H1 (cell line): ENCODE measurements at regions not wholly inside any gene's neighbourhood (a gene's known extent, or its start where the extent isn't known, plus 50 kb on each side); places are given as distances from the start of the nearest gene placed in this dataset.

Source experiments
- CTCF ChIA-PET: fragments of 300-600 bp; sonication (Branson Sonifier 250); formaldehyde crosslinking; loops from one replicate; lab custom pipeline; 2021; ENCODE audit not compliant: partially characterized antibody; lab: Charles Lee
- POLR2A ChIA-PET: fragments of 300-600 bp; sonication (Branson Sonifier 250); formaldehyde crosslinking; loops from one replicate; lab custom pipeline; 2021; ENCODE audit warnings: inconsistent platforms; ENCODE audit not compliant: partially characterized antibody; lab: Charles Lee
- DNase-seq, 2 experiments: peaks; one replicate each; pipeline versions ENCODE4 v3.0.0 to v3.0.0-alpha.2; 2010 to 2022; ENCODE audit warnings: low spot score in 2 of 2, low read depth in 1 of 2, mixed read lengths in 1 of 2
- FAIRE-seq: peaks from 2 replicates; lab custom pipeline; 2011; peaks lifted over from hg19 to GRCh38; lab: Jason Lieb, UNC
- H2AFZ ChIP-seq: 2 replicates; pipeline ENCODE4 v1.8.1; 2012; ENCODE audit warnings: low read length, inconsistent platforms
- H2AK5ac ChIP-seq: 2 replicates; pipeline ENCODE4 v1.6.1; 2013; ENCODE audit warnings: low read depth, low read length
- H2BK120ac ChIP-seq: replicated peaks from 2 replicates; pipeline ENCODE3; 2013; ENCODE audit warnings: low read depth, low read length, inconsistent platforms
- H2BK12ac ChIP-seq: 2 replicates; pipeline ENCODE4 v1.6.1; 2013; ENCODE audit warnings: low read depth, low read length
- H2BK15ac ChIP-seq: 2 replicates; pipeline ENCODE4 v1.6.1; 2013; ENCODE audit warnings: low read length
- H2BK20ac ChIP-seq: 2 replicates; pipeline ENCODE4 v1.6.1; 2013; ENCODE audit warnings: low read length
- H2BK5ac ChIP-seq: 2 replicates; pipeline ENCODE4 v1.6.1; 2013; ENCODE audit warnings: low read depth, low read length
- H3K14ac ChIP-seq: 2 replicates; pipeline ENCODE4 v1.6.1; 2013; ENCODE audit warnings: inconsistent platforms; ENCODE audit not compliant: insufficient read length
- H3K18ac ChIP-seq: 2 replicates; pipeline ENCODE4 v1.6.1; 2013; ENCODE audit warnings: low read length; ENCODE audit errors: extremely low read depth
- H3K23ac ChIP-seq: 2 replicates; pipeline ENCODE4 v1.6.1; 2013; ENCODE audit warnings: inconsistent platforms; ENCODE audit not compliant: insufficient read length
- H3K23me2 ChIP-seq: 2 replicates; pipeline ENCODE4 v1.6.1; 2013; ENCODE audit warnings: low read depth, low read length
- H3K27ac ChIP-seq: 2 replicates; pipeline ENCODE4 v1.6.1; 2011; ENCODE audit warnings: low read depth, low read length, inconsistent platforms
- H3K27me3 ChIP-seq, 4 experiments: replicated peaks in 1 of 4; 1 replicate in 1 of 4; 2 replicates in 3 of 4; pipeline versions ENCODE4 v1.6.1 to v1.8.1; 2011 to 2013; ENCODE audit warnings: low read length in 3 of 4, mild to moderate bottlenecking in 3 of 4, inconsistent platforms in 2 of 4, mixed read lengths in 2 of 4, moderate library complexity in 1 of 4; ENCODE audit not compliant: control insufficient read depth in 3 of 4, insufficient read depth in 3 of 4; ENCODE audit errors: extremely low read depth in 1 of 4
- H3K36me3 ChIP-seq, 4 experiments: 2 replicates each; pipeline versions ENCODE4 v1.6.1 to v1.8.1; 2011 to 2013; ENCODE audit warnings: mild to moderate bottlenecking in 4 of 4, low read length in 3 of 4, moderate library complexity in 2 of 4, control low read depth in 1 of 4, inconsistent platforms in 1 of 4; ENCODE audit not compliant: insufficient read depth in 4 of 4, control insufficient read depth in 2 of 4
- H3K4ac ChIP-seq: replicated peaks from 2 replicates; pipeline ENCODE3; 2013; ENCODE audit warnings: low read length, low read depth, mixed read lengths, inconsistent platforms; ENCODE audit not compliant: insufficient read length
- H3K4me1 ChIP-seq, 4 experiments: replicated peaks in 1 of 4; 1 replicate in 1 of 4; 2 replicates in 3 of 4; pipeline versions ENCODE4 v1.6.1 to v1.8.1; 2011 to 2013; ENCODE audit warnings: low read length in 3 of 4, inconsistent platforms in 2 of 4, mixed read lengths in 1 of 4; ENCODE audit not compliant: insufficient read depth in 4 of 4, control insufficient read depth in 3 of 4
- H3K4me2 ChIP-seq, 2 experiments: 2 replicates each; pipeline versions ENCODE4 v1.6.1 to v1.8.1; 2011 to 2013; ENCODE audit warnings: low read depth in 2 of 2, low read length in 2 of 2, control low read depth in 1 of 2, inconsistent platforms in 1 of 2, mild to moderate bottlenecking in 1 of 2; ENCODE audit not compliant: insufficient read depth in 1 of 2
- H3K4me3 ChIP-seq, 4 experiments: fragments of 200-600, 300-600 bp in 1 of 4; sonication (generic), shearing (Covaris generic), sonication (Bioruptor Twin) in 1 of 4; 2 replicates each; pipeline versions ENCODE4 v1.5.1 to v1.8.1; 2011 to 2016; ENCODE audit warnings: low read length in 4 of 4, low read depth in 3 of 4, control low read depth in 2 of 4, inconsistent platforms in 2 of 4, mild to moderate bottlenecking in 2 of 4, mixed read lengths in 1 of 4, moderate library complexity in 1 of 4; ENCODE audit not compliant: insufficient read depth in 2 of 4; ENCODE audit errors: extremely low read depth in 1 of 4
- H3K56ac ChIP-seq: replicated peaks from 2 replicates; pipeline ENCODE3; 2013; ENCODE audit warnings: low read depth, mild to moderate bottlenecking, mixed read lengths, low read length, inconsistent platforms; ENCODE audit not compliant: insufficient read length
- H3K79me1 ChIP-seq: 2 replicates; pipeline ENCODE4 v1.6.1; 2013; ENCODE audit warnings: low read depth, low read length, control low read depth
- H3K79me2 ChIP-seq, 2 experiments: 2 replicates each; pipeline versions ENCODE4 v1.6.1 to v1.8.1; 2012 to 2013; ENCODE audit warnings: low read length in 2 of 2, mild to moderate bottlenecking in 2 of 2, inconsistent platforms in 1 of 2; ENCODE audit not compliant: insufficient read depth in 2 of 2, control insufficient read depth in 1 of 2
- H3K9ac ChIP-seq, 4 experiments: replicated peaks in 1 of 4; 1 replicate in 1 of 4; 2 replicates in 3 of 4; pipeline versions ENCODE4 v1.6.1 to v1.8.1; 2011 to 2013; ENCODE audit warnings: low read depth in 3 of 4, low read length in 3 of 4, control low read depth in 2 of 4, mild to moderate bottlenecking in 2 of 4, moderate library complexity in 2 of 4, inconsistent platforms in 1 of 4; ENCODE audit errors: extremely low read depth in 1 of 4
- H3K9me3 ChIP-seq, 2 experiments: 2 replicates each; pipeline versions ENCODE4 v1.6.1 to v1.8.1; 2012 to 2013; ENCODE audit warnings: mild to moderate bottlenecking in 2 of 2, moderate library complexity in 2 of 2, control low read depth in 1 of 2, inconsistent platforms in 1 of 2, low read depth in 1 of 2, low read length in 1 of 2, mixed read lengths in 1 of 2; ENCODE audit not compliant: insufficient read depth in 2 of 2
- H4K20me1 ChIP-seq, 2 experiments: replicated peaks in 1 of 2; 2 replicates each; pipeline versions ENCODE3 to v1.8.1; 2011 to 2013; ENCODE audit warnings: inconsistent platforms in 2 of 2, low read length in 2 of 2, mild to moderate bottlenecking in 1 of 2; ENCODE audit not compliant: insufficient read depth in 2 of 2, control insufficient read depth in 1 of 2
- H4K5ac ChIP-seq: 2 replicates; pipeline ENCODE4 v1.6.1; 2013; ENCODE audit warnings: low read length, low read depth, mixed read lengths, inconsistent platforms; ENCODE audit not compliant: insufficient read length
- H4K8ac ChIP-seq: 2 replicates; pipeline ENCODE4 v1.8.0; 2013; ENCODE audit warnings: mild to moderate bottlenecking, moderate library complexity, low read length, inconsistent platforms; ENCODE audit not compliant: insufficient read depth; ENCODE audit errors: extremely low read depth
- H4K91ac ChIP-seq: replicated peaks from 2 replicates; pipeline ENCODE3; 2013; ENCODE audit warnings: low read length, mixed read lengths, inconsistent platforms; ENCODE audit not compliant: insufficient read length
- CEBPB ChIP-seq: IDR thresholded peaks from 2 replicates; pipeline ENCODE4 v1.6.1; 2012; ENCODE audit warnings: low read depth, low read length
- CHD2 ChIP-seq: IDR thresholded peaks from 2 replicates; pipeline ENCODE4 v1.6.1; 2012; ENCODE audit warnings: low read length, improper control_type of control experiment
- NRF1 ChIP-seq: IDR thresholded peaks from 2 replicates; pipeline ENCODE4 v1.6.1; 2011; ENCODE audit warnings: mild to moderate bottlenecking, low read depth, low read length, improper control_type of control experiment
- SP2 ChIP-seq: IDR thresholded peaks from 2 replicates; pipeline ENCODE4 v1.6.1; 2012; ENCODE audit warnings: mild to moderate bottlenecking, low read length, inconsistent platforms
- TCF12 ChIP-seq: IDR thresholded peaks from 2 replicates; pipeline ENCODE4 v1.6.1; 2011; ENCODE audit warnings: low read depth, mild to moderate bottlenecking, low read length
- WGBS, 2 experiments: shearing (Covaris generic) in 1 of 2; methylation state at CpG; one replicate each; pipeline versions ENCODE4 v1.1.6 to v1.1.7; 2013 to 2015; ENCODE audit warnings: low lambda C conversion rate in 2 of 2, mixed read lengths in 2 of 2, inconsistent platforms in 1 of 2, low coverage in 1 of 2, missing lambda C conversion rate in 1 of 2; ENCODE audit not compliant: insufficient replicate concordance in 2 of 2, insufficient coverage in 1 of 2, insufficient read length in 1 of 2; ENCODE audit errors: extremely low coverage in 1 of 2, missing lambda C conversion rate in 1 of 2; 5-methylcytosine and 5-hydroxymethylcytosine counted together

- Histone ChIP-seq H3K23ac (no peak overlapping the region), H4K20me1 (no peaks in the 10 kb centered on the region), H3K9ac (no peak overlapping the region), H4K5ac (no peak overlapping the region), H3K23me2 (no peaks in the 10 kb centered on the region; the same call in 1 of the 2 replicates), H2BK120ac (no peak overlapping the region), H3K14ac (no peak overlapping the region), H2AK5ac (no peak overlapping the region), H3K79me2 (no peaks in the 10 kb centered on the region), H3K4me1 (no peaks in the 10 kb centered on the region), H3K79me1 (no peaks in the 10 kb centered on the region), H3K4me2 (no peak overlapping the region), H3K27me3 (no peaks in the 10 kb centered on the region), H2BK15ac (no peak overlapping the region), H4K91ac (no peak overlapping the region), H3K27ac (no peak overlapping the region), H2BK20ac (no peak overlapping the region), H3K4ac (no peak overlapping the region), H3K4me3 (no peak overlapping the region), H3K56ac (no peak overlapping the region), H2BK5ac (no peak overlapping the region), H3K18ac (no peak overlapping the region), H4K8ac (no peak overlapping the region; the same call in 1 of the 2 replicates), H2AFZ (no peak overlapping the region), H2BK12ac (no peak overlapping the region), H3K9me3 (no peaks in the 10 kb centered on the region), H3K36me3 (no peaks in the 10 kb centered on the region)
- DNase-seq (no peak), FAIRE-seq (no peak)
- ChIA-PET POLR2A (no interaction called here), CTCF (no interaction called here)
- WGBS, 2 experiments, result 98% methylated on average over 17 of the region's 17 CpGs; no CpG with 5 or more reads in 1 of the 2 experiments
- no peak for TF ChIP-seq CEBPB
- no peak for TF ChIP-seq SP2
- TF ChIP-seq NRF1, result no peak
- TF ChIP-seq CHD2, result no peak
- no peak for TF ChIP-seq TCF12
Observed at GRCh38 chr5:3931976-3932375, 336.3 kb downstream of the IRX1 start.
